Mammary epithelial cell (primary cell): ENCODE measurements at regions not wholly inside any gene's neighbourhood (a gene's known extent, or its start where the extent isn't known, plus 50 kb on each side); places are given as distances from the start of the nearest gene placed in this dataset.

Experiments used
- CTCF ChIP-seq, 2 donors: IDR thresholded peaks in 1 of 2; conservative IDR thresholded peaks in 1 of 2; 2 replicates each; pipeline ENCODE4 v1.5.1; 2011 to 2012; ENCODE audit warnings: inconsistent platforms in 2 of 2, low read length in 2 of 2, mild to moderate bottlenecking in 2 of 2, control low read depth in 1 of 2, low read depth in 1 of 2; ENCODE audit not compliant: insufficient read depth in 1 of 2; ENCODE audit errors: extremely low read depth in 1 of 2
- EZH2 ChIP-seq: IDR thresholded peaks from 2 replicates; pipeline ENCODE4 v1.6.1; 2012; ENCODE audit warnings: low read length, inconsistent platforms, borderline replicate concordance

GRCh38 chr1:193525411-193525810, 339.0 kb upstream of the B3GALT2 start:
- TF ChIP-seq CTCF (conservative IDR thresholded peaks at IDR 0.05 in 1 of 2, IDR thresholded peaks at IDR 0.05 in 1 of 2; ENCODE audit: extremely low read depth in 1 of 2, insufficient read depth in 1 of 2, low read depth in 1 of 2, low read length in 2 of 2): no peak
- no peak for TF ChIP-seq EZH2
